ENCODE measurements at regions not wholly inside any gene's neighbourhood (a gene's known extent, or its start where the extent isn't known, plus 50 kb on each side); places are given as distances from the start of the nearest gene placed in this dataset.

GRCh38 chr13:31873145-31873544, 133.8 kb downstream of the RXFP2 start:
- Histone ChIP-seq H3K27ac (ENCODE audit: insufficient read length, low read depth, low read length) (no peak overlapping the region), H3T11ph (ENCODE audit: low read length) (no peak overlapping the region), H2AK5ac (ENCODE audit: insufficient read length, low read length) (no peak overlapping the region), H3K18ac (ENCODE audit: insufficient read length, low read depth, low read length) (no peak overlapping the region), H4K20me1 (ENCODE audit: control insufficient read depth, insufficient read depth, insufficient read length) (no peaks in the 10 kb centered on the region), H3K79me1 (ENCODE audit: insufficient read depth, low read depth, low read length, poor library complexity, severe bottlenecking) (no peaks in the 10 kb centered on the region), H3K23me2 (ENCODE audit: insufficient read length, low read depth, low read length, poor library complexity, severe bottlenecking) (no peaks in the 10 kb centered on the region), H2BK20ac (ENCODE audit: low read depth, low read length, poor library complexity, severe bottlenecking) (no peak overlapping the region), H3K4ac (ENCODE audit: low read depth, low read length) (no peak overlapping the region), H3K79me2 (ENCODE audit: insufficient read depth, low read length) (no peaks in the 10 kb centered on the region), H2BK5ac (ENCODE audit: insufficient read length, low read length) (no peak overlapping the region), H3K9ac (ENCODE audit: extremely low read depth, insufficient read length, low read length) (no peak overlapping the region), H3K23ac (ENCODE audit: insufficient read length, low read depth, low read length) (no peak overlapping the region), H2BK12ac (ENCODE audit: insufficient read length, low read depth, low read length) (no peak overlapping the region), H3K56ac (ENCODE audit: insufficient read length, low read depth, low read length) (no peak overlapping the region), H4K8ac (replicated peaks; ENCODE audit: insufficient read length, low read depth, low read length) (no peak overlapping the region), H3K4me2 (ENCODE audit: insufficient read depth, insufficient read length, low read length) (no peak overlapping the region), H3K9me3 (ENCODE audit: control insufficient read depth, low read depth, low read length) (no peaks in the 10 kb centered on the region), H3K27me3 (ENCODE audit: insufficient read depth, low read length) (no peaks in the 10 kb centered on the region), H2AFZ (ENCODE audit: low read length) (no peak overlapping the region), H3K14ac (ENCODE audit: insufficient read depth, low read length) (no peak overlapping the region), H2BK120ac (ENCODE audit: low read depth, low read length, poor library complexity, severe bottlenecking) (no peak overlapping the region), H4K91ac (ENCODE audit: insufficient read length, low read depth, low read length) (no peak overlapping the region), H2BK15ac (ENCODE audit: low read depth, low read length) (no peak overlapping the region), H3K4me1 (ENCODE audit: insufficient read depth, low read length) (no peaks in the 10 kb centered on the region; the same call in 1 of the 2 replicates), H4K5ac (ENCODE audit: insufficient read length, low read depth, low read length) (no peak overlapping the region)
- Mint-ChIP-seq H3K4me3 (no peak overlapping the region), H3K27ac (no peak overlapping the region), H3K9me3 (no peaks in the 10 kb centered on the region), H3K4me1 (peaks cover 5% of the 10 kb centered on the region in 2 experiments), H3K36me3 (ENCODE audit: insufficient read depth in 1 of 3, low read depth in 3 of 3) (no peaks in the 10 kb centered on the region), H3K27me3 (ENCODE audit: low read depth) (no peaks in the 10 kb centered on the region)
- DNase-seq = no peak
- WGBS (ENCODE audit: extremely low coverage, insufficient read length, low lambda C conversion rate) = no CpG with 5 or more reads among the region's 2 CpGs
- TF ChIP-seq CTCF (conservative IDR thresholded peaks at IDR 0.05) = no peak
